OCI-LY1 (cell line): ENCODE measurements at regions not wholly inside any gene's neighbourhood (a gene's known extent, or its start where the extent isn't known, plus 50 kb on each side); places are given as distances from the start of the nearest gene placed in this dataset.

Source experiments
- EZH2 ChIP-seq: fragments of 200-600 bp; sonication (generic), shearing (Covaris generic); IDR thresholded peaks from 2 replicates; pipeline ENCODE4 v1.8.0; 2017; ENCODE audit warnings: borderline replicate concordance, mixed run types, mild to moderate bottlenecking, antibody characterized with exemption, low read length, moderate library complexity, mixed read lengths
- TF ChIP-seq, protein P1 (sequence below): fragments of 200-600 bp; sonication (generic), shearing (Covaris generic); IDR thresholded peaks from 2 replicates; pipeline ENCODE4 v1.5.1; 2017; ENCODE audit warnings: mild to moderate bottlenecking, antibody characterized with exemption, low read length, moderate library complexity, mixed read lengths

DNA sequence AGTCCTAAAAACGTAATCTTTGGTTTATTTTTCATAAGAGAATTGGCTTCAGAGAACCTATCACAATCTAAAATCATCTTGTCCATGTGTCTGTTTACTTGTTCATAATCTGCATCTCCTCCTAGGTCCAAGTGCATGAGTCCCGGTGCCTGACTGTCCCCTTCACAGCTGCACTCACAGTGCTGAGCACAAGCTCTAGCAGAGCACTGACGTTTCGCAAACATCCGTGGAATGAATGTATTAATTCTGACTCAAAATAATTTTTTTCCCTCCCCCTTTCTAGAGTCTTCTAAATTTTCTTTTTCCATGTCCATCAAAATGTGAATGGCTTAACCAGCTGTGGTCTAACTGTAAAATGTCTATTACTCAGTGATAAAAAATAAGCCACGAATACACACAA is 245.5 kb upstream of the TSHZ3 start:
- no peak for TF ChIP-seq EZH2
- TF ChIP-seq, protein P1, sequence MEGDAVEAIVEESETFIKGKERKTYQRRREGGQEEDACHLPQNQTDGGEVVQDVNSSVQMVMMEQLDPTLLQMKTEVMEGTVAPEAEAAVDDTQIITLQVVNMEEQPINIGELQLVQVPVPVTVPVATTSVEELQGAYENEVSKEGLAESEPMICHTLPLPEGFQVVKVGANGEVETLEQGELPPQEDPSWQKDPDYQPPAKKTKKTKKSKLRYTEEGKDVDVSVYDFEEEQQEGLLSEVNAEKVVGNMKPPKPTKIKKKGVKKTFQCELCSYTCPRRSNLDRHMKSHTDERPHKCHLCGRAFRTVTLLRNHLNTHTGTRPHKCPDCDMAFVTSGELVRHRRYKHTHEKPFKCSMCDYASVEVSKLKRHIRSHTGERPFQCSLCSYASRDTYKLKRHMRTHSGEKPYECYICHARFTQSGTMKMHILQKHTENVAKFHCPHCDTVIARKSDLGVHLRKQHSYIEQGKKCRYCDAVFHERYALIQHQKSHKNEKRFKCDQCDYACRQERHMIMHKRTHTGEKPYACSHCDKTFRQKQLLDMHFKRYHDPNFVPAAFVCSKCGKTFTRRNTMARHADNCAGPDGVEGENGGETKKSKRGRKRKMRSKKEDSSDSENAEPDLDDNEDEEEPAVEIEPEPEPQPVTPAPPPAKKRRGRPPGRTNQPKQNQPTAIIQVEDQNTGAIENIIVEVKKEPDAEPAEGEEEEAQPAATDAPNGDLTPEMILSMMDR: no peak
